ENCODE measurements at regions not wholly inside any gene's neighbourhood (a gene's known extent, or its start where the extent isn't known, plus 50 kb on each side); places are given as distances from the start of the nearest gene placed in this dataset.

DNA sequence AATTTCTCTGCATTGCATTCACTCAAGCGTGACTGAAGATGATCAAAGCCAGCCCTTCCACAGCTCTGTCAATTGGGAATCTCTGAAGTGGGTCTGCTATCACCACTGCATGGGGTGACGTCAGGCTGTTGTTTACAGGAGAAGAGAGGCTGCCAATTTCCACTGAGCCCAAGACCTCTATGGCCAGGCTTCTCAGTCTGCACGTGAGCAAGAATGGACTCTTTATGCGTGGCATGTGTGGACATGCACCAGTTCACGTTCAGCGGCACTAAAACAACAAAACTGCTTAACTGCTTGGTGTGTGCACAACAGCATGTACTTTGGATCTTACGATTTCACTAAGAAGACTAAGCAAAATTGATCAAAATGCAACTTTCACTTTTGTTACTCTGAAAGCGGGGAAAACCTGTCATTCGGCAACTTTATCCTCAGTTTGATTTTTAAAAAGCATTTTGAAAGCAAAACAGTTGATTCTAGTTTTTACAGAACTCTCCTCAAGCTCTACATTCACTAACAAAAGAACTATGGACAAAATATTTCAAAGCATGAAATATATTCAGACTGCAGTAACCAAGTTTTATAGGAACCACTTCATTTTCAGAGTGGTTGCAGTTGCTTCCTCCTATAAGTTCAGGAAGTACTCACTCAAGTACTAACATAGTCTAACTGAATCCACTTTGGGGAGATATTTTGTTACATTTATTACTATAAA lies 77.0 kb upstream of the SERTAD2 start:
- TF ChIP-seq CTCF (conservative IDR thresholded peaks at IDR 0.05 in 1 of 2, IDR thresholded peaks at IDR 0.05 in 1 of 2; ENCODE audit: low read depth in 1 of 2, low read length in 2 of 2) (no peak), EZH2 (IDR thresholded peaks at IDR 0.05; ENCODE audit: low read length, missing control alignments) (no peak)

Measured in fibroblast of lung (primary cell).